GM23338 (cell line): ENCODE measurements at regions not wholly inside any gene's neighbourhood (a gene's known extent, or its start where the extent isn't known, plus 50 kb on each side); places are given as distances from the start of the nearest gene placed in this dataset.

Experiments
- ATAC-seq: fragments of 200-7000 bp; cut with Tn5 transposase; 3 replicates; pipeline ENCODE4 v1.9.1; 2020
- DNase-seq: peaks from one replicate; pipeline ENCODE4 v3.0.0-alpha.2; 2015; ENCODE audit warnings: low spot score
- H2AFZ ChIP-seq: fragments of 200-600 bp; sonication (generic); 2 replicates; pipeline ENCODE4 v1.8.0; 2016; ENCODE audit warnings: antibody characterized with exemption, mild to moderate bottlenecking, moderate library complexity
- H3F3A ChIP-seq: fragments of 200-600 bp; sonication (generic); replicated peaks from 2 replicates; pipeline ENCODE4 v1.8.0; 2017; ENCODE audit warnings: antibody characterized with exemption, mixed run types, low read depth
- H3K27ac ChIP-seq: fragments of 200-600 bp; sonication (generic); 2 replicates; pipeline ENCODE4 v1.6.1; 2016; ENCODE audit warnings: low read depth
- H3K27me3 ChIP-seq: fragments of 200-600 bp; sonication (generic); 2 replicates; pipeline ENCODE4 v1.8.0; 2016; ENCODE audit warnings: mild to moderate bottlenecking, mixed run types, moderate library complexity; ENCODE audit not compliant: insufficient read depth
- H3K36me3 ChIP-seq: fragments of 200-600 bp; sonication (generic); 2 replicates; pipeline ENCODE4 v1.8.0; 2016; ENCODE audit warnings: mild to moderate bottlenecking; ENCODE audit not compliant: insufficient read depth
- H3K4me1 ChIP-seq: fragments of 200-600 bp; sonication (generic); 2 replicates; pipeline ENCODE4 v1.8.0; 2016; ENCODE audit warnings: mild to moderate bottlenecking, moderate library complexity; ENCODE audit not compliant: insufficient read depth
- H3K4me2 ChIP-seq: fragments of 200-600 bp; sonication (generic); 2 replicates; pipeline ENCODE4 v1.7.1; 2017; ENCODE audit warnings: mixed run types
- H3K4me3 ChIP-seq: fragments of 200-600 bp; sonication (generic); 2 replicates; pipeline ENCODE4 v1.6.1; 2016; ENCODE audit warnings: mixed run types
- H3K79me2 ChIP-seq: fragments of 200-600 bp; sonication (generic); replicated peaks from 2 replicates; pipeline ENCODE4 v1.8.0; 2017; ENCODE audit warnings: mild to moderate bottlenecking; ENCODE audit not compliant: insufficient read depth
- H3K9me2 ChIP-seq: fragments of 200-600 bp; sonication (generic); 2 replicates; pipeline ENCODE4 v1.8.0; 2017; ENCODE audit not compliant: insufficient read depth
- H4K20me1 ChIP-seq: fragments of 200-600 bp; sonication (generic); replicated peaks from 2 replicates; pipeline ENCODE4 v1.8.0; 2017; ENCODE audit warnings: mild to moderate bottlenecking; ENCODE audit not compliant: insufficient read depth
- H3K27ac Mint-ChIP-seq: 2 replicates; pipeline ENCODE4 v1.8.0; 2020; ENCODE audit warnings: inconsistent platforms, mild to moderate bottlenecking, moderate library complexity, mixed read lengths
- H3K27me3 Mint-ChIP-seq: 3 replicates; pipeline ENCODE4 v1.8.0; 2022; ENCODE audit warnings: low read depth, mild to moderate bottlenecking, moderate library complexity, mixed read lengths, inconsistent platforms; ENCODE audit not compliant: insufficient read depth, poor library complexity
- H3K36me3 Mint-ChIP-seq: 3 replicates; pipeline ENCODE4 v1.8.0; 2021; ENCODE audit warnings: low read depth, mild to moderate bottlenecking, inconsistent platforms, moderate library complexity, mixed read lengths
- H3K4me1 Mint-ChIP-seq: 3 replicates; pipeline ENCODE4 v1.8.0; 2020; ENCODE audit warnings: mild to moderate bottlenecking, inconsistent platforms, mixed read lengths
- H3K4me3 Mint-ChIP-seq: 3 replicates; pipeline ENCODE4 v1.8.0; 2021; ENCODE audit warnings: moderate library complexity, mild to moderate bottlenecking, inconsistent platforms, mixed read lengths
- H3K9me3 Mint-ChIP-seq: 3 replicates; pipeline ENCODE4 v1.8.0; 2020; ENCODE audit warnings: moderate library complexity, mild to moderate bottlenecking, inconsistent platforms, mixed read lengths
- CREB1 ChIP-seq: fragments of 250-450 bp; sonication (Bioruptor Pico); IDR thresholded peaks from 2 replicates; pipeline ENCODE4 v1.5.0; 2020; ENCODE audit warnings: low read depth, mild to moderate bottlenecking, moderate library complexity
- CTCF ChIP-seq, 2 experiments: fragments of 200-600 bp in 1 of 2; sonication (generic) in 1 of 2; conservative IDR thresholded peaks; 2 replicates each; pipeline versions ENCODE4 v1.5.1 to v1.6.1; 2016 to 2017; ENCODE audit warnings: antibody characterized with exemption in 2 of 2, low read depth in 2 of 2, mild to moderate bottlenecking in 2 of 2, moderate library complexity in 1 of 2
- ETS1 ChIP-seq: IDR thresholded peaks from 2 replicates; pipeline ENCODE4 v1.6.1; 2016; ENCODE audit warnings: antibody characterized with exemption
- ZNF462 ChIP-seq: fragments of 250-450 bp; sonication (Bioruptor Pico); IDR thresholded peaks from 2 replicates; pipeline ENCODE4 v1.5.0; 2020; ENCODE audit warnings: mild to moderate bottlenecking, moderate library complexity
- TF ChIP-seq, protein P1 (sequence below): IDR thresholded peaks from one replicate; pipeline ENCODE4 v1.6.1; 2018; ENCODE audit warnings: antibody characterized with exemption; ENCODE audit not compliant: unreplicated experiment

- TF ChIP-seq ZNF462 (CRISPR knock-in tag): no peak
- TF ChIP-seq CREB1 (CRISPR knock-in tag): no peak
- no peak for TF ChIP-seq CTCF (conservative IDR thresholded peaks at IDR 0.05; ENCODE audit: low read depth in 2 of 2)
Measured at GRCh38 chr12:124497658-124498057, 69.8 kb downstream of the NCOR2 start (continued).

DNA sequence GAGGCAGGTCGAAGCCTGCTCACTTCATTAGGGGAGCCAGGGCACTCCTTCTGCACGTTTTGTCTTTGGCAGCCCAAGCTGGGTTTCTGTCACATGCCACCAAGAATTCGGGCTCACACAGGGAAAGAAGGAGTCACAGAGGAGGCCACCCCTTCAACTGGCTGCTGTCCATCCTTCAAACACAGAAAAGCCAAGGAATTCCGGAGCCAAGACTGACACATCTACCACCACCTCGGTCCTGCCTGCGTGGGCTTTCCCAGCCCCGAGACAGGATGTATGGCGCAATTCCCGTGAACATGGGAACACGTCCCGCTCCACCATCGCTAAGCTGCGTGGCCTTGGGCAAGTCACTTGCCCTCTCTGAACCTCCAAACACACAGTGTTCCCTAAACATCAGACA lies 70.4 kb downstream of the NCOR2 start:
- no peak for ATAC-seq
- peaks cover 25% of the 10 kb centered on the region for H3K27me3 Mint-ChIP-seq
- Histone ChIP-seq H3K36me3 (no peaks in the 10 kb centered on the region), H3F3A (0 out of 2 replicates have a peak, but pooled peaks cover 4% of the 10 kb centered on the region), H4K20me1 (peaks cover 14% of the 10 kb centered on the region), H3K79me2 (peaks cover 95% of the 10 kb centered on the region), H3K4me3 (no peak overlapping the region), H3K27ac (no peak overlapping the region), H3K27me3 (no peaks in the 10 kb centered on the region), H2AFZ (no peak overlapping the region), H3K4me2 (no peak overlapping the region), H3K9me2 (no peaks in the 10 kb centered on the region), H3K4me1 (peaks cover 33% of the 10 kb centered on the region)
- no peak for TF ChIP-seq ETS1
- TF ChIP-seq, protein P1, sequence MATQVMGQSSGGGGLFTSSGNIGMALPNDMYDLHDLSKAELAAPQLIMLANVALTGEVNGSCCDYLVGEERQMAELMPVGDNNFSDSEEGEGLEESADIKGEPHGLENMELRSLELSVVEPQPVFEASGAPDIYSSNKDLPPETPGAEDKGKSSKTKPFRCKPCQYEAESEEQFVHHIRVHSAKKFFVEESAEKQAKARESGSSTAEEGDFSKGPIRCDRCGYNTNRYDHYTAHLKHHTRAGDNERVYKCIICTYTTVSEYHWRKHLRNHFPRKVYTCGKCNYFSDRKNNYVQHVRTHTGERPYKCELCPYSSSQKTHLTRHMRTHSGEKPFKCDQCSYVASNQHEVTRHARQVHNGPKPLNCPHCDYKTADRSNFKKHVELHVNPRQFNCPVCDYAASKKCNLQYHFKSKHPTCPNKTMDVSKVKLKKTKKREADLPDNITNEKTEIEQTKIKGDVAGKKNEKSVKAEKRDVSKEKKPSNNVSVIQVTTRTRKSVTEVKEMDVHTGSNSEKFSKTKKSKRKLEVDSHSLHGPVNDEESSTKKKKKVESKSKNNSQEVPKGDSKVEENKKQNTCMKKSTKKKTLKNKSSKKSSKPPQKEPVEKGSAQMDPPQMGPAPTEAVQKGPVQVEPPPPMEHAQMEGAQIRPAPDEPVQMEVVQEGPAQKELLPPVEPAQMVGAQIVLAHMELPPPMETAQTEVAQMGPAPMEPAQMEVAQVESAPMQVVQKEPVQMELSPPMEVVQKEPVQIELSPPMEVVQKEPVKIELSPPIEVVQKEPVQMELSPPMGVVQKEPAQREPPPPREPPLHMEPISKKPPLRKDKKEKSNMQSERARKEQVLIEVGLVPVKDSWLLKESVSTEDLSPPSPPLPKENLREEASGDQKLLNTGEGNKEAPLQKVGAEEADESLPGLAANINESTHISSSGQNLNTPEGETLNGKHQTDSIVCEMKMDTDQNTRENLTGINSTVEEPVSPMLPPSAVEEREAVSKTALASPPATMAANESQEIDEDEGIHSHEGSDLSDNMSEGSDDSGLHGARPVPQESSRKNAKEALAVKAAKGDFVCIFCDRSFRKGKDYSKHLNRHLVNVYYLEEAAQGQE: no peak
- H3K27ac Mint-ChIP-seq: peak overlapping the region; percentile 84; the same call in 1 of the 2 replicates
- H3K4me3 Mint-ChIP-seq: no peak overlapping the region
- no peak for DNase-seq
- no peaks in the 10 kb centered on the region for H3K9me3 Mint-ChIP-seq
- peaks cover 51% of the 10 kb centered on the region for H3K4me1 Mint-ChIP-seq
- H3K36me3 Mint-ChIP-seq: peaks cover 6% of the 10 kb centered on the region; the same call in 1 of the 3 replicates
